ENCODE measurements at regions not wholly inside any gene's neighbourhood (a gene's known extent, or its start where the extent isn't known, plus 50 kb on each side); places are given as distances from the start of the nearest gene placed in this dataset.
"Not testable (repeated sequence)": the region's sequence is repeated elsewhere in the genome, so short reads cannot be mapped to it uniquely, and the experiment has no call there.

DNA sequence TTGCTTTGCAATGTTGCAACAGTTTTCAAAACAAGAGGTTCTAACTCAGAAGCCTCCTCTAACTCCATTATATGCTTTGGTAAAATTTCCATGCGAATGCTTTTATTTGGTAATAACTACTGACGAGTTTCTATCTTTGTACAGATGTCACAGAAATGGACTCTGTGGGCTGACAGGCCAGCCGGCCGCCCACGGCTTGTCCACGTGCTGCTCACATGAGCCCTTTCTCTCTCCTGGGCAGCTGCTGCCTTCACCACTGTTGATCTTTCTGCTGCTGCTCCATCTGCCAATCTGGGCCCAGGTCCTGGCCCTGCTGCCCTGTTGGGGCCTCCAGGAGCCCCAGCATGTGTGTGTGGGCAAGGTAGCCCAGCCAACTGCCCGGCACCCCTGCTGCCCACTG lies 168.2 kb upstream of the TMEM132C start:
- DNase-seq: no peak

DNA sequence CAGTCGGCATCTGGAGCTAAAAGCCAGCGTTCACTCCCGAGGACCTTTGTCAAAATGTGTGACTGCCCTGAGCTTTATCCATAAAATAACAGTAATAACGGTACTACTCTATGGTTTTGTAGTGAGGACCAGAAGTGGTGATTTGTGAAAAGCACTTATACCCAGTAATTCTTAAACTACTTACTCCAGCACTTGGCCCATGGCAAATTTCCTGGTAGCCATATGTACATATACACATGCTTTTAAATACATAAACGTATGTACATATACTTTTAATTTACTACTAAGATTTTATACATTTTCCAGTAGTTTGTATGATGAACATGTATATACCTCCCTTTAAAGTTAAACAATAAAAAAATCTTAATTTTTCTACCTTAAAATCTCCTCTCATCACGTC lies 163.8 kb upstream of the TMEM132C start:
- DNase-seq: no peak

DNA sequence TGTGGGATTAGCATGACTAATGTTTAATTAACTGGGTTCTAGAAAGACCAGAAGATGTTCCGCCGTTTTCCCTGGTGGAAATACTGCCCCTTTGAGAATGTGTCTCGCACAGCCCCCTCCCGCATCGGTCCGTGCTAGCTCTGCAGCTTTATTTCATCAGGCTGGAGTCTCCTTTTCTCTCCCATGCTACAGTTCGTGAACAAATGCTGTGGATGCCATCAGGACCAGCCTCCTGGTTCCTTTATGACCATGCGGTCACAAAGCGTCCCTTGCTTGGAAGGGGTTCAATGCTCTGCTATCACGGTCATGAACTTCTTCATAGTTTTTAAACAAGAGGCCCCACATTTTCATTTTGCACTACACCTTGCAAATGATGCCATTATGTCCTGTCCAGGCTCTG lies 157.7 kb upstream of the TMEM132C start:
- DNase-seq: no peak

DNA sequence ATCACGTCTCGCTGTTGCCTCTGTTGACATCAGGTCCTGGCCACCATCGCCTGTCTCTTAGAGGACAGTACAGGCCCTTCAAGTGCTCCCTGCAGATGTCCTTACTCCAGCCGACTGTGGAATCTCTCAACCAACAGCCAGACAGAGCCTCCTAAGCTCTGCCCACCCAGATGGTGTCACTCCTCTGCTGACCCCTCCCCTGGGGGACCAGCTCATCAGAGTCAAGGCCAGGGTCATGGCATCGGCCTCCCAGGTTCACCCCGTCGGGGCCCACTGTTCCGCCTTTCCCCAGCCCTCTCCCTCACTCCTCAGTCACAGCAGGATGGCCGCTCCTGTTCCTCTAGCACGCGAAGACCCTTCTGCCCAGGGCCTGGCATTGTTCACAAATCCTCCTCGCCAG lies 157.3 kb upstream of the TMEM132C start:
- no peak for DNase-seq

DNA sequence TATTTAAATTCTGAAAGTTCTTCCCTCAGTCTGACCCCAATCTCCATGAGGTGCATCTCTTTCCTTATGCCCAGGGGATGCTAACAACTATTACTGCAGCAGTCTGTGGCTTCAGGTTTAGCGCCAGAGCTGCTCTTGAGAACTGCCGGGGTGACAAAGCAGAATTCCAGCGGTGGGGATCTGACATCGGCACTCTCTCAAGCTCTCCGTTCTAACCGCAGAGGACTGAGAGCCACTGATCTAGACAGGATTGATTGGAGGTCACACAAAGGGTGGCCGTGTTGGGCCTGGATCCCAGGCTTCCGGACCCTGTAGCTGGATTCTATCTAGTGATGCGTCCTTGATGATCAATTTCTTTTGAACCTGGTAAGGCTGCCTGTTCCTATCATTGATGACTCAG lies 155.6 kb upstream of the TMEM132C start:
- no peak for DNase-seq

DNA sequence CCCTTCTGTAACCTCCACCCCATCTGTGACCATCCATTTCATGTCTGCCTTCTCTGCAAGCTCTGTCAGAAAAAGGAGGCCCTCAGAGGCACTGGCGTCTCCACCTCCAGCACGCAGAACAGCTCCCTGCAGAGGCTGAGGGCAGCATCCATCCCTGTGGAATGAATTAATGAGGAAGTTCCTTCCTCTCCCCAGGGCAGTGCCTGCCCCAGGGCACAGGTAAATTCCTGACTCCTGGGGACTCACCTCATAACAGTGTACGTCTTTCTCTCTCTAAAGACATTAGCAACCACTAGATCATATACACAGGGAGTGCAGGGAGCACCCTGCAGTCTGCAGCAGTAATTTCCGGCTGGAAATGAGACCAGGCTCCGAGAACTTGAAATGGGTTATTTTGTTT lies 155.0 kb upstream of the TMEM132C start:
- no peak for DNase-seq

DNA sequence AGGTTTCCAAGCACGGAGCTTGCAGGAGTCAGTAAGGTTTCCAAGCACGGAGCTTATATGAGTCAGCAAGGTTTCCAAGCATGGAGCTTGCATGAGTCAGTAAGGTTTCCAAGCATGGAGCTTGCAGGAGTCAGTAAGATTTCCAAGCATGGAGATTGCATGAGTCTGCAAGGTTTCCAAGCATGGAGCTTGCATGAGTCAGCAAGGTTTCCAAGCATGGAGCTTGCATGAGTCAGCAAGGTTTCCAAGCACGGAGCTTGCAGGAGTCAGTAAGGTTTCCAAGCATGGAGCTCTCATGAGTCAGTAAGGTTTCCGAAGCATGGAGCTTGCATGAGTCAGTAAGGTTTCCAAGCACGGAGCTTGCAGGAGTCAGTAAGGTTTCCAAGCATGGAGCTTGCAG lies 153.7 kb upstream of the TMEM132C start:
- not testable (repeated sequence) for DNase-seq

DNA sequence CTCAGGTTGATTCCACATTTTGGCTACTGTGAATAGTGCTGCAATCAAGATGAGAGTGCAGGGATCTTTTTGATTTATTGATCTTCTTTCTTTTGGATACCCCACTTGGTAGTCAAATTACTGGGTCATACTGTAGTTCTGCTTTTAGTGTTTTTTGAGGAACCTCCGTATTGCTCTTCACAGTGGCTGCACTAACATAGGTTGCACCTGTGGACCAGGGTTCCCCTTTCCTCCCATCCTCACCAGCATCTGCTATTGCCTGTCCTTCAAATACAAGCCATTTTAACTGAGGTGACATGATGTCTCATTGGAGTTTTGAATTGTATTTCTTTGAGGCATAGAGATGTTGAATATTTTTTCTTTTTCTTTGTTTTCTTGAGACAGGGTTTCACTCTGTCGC lies 152.5 kb upstream of the TMEM132C start:
- DNase-seq: no peak

DNA sequence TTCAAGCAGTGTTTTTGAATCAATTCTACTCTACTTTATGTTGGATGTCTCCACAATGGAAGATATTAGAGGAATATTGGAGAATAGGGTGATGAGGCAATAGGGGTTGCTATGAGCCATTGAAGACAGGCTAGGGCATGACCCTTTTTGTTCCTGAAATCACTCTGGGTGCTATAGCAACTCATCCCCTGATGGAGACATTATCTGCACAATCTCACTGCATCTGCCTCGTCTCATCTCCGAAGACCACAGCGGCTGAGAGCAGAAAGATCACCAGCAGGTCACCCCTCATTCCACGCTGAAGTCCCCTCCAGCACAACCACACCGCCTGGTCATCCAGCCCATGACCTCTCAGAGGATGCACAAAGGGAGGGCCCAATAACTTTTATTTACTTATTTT lies 150.4 kb upstream of the TMEM132C start:
- DNase-seq: no peak

DNA sequence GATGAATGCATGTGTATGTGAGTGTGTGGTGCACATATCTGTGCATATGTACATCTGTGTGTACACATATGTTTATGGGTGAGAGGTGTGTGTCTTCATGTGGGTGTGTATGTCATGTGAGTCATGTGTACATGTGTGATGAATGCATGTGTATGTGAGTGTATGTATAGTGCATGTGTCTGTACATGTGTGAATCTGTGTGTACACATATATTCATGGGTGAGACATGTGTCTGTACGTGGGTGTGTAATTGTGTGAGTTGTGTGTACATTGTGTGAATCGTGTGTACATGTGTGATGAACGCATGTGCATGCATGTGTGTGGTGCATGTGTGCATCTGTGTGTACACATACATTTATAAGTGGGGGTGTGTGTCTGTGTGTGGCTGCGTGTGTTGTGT lies 146.9 kb upstream of the TMEM132C start:
- no peak for DNase-seq

DNA sequence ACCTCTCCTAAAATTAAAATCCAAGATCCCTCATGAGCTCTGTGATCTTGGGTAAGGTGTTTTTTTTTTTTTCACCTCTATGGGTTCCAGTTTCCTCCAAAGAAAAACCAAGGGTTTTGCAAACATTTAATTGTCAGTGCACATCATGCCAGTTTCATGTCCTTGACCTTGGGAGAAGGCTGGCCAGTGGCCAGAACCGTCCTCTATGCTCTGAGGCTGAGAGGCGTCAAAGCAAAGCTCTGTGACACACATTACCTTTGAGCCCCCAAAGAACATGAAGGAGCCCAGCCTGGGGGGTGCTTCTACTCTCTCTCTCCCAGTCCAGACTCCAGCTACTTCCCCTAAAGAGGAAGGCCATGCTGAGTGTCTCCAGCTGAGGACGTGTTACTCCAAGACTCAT lies 145.5 kb upstream of the TMEM132C start:
- no peak for DNase-seq

DNA sequence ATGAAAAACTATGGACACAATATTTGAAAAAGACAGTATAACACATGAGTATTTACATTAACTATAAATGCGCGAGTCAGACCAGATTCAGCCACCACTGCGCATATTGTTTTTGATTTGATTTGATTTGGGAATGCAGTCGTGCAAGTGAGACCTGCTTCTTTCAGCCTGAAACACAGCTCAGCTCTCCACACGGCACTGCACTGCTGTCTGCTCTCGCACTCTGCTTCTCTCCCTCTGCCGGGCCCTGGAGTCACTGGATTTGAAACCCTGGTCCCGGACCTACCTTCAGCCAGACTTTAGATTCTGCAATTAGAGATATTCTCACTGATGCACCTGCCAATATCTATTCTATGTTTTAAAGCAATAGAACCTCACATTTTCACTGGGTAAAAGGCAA lies 143.9 kb upstream of the TMEM132C start:
- DNase-seq: no peak

DNA sequence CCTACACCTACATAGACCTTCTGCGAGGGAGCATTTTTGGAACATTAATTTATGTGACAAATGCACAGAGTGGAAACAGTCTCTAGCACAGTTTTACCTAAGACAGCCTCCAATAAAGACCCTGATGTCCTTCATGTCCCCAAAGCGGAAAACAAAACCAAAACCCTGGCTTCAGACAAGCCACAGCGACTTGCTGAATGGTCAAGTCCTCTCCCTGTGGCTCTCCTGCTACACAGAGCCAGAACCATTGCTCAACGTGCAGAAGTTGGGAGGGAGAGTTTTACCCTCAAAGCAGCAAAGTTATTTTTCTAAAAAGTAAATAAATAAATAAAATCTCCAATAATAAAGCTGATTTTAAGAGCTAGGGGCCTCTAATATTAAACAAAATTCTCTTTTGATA lies 135.0 kb upstream of the TMEM132C start:
- no peak for DNase-seq

DNA sequence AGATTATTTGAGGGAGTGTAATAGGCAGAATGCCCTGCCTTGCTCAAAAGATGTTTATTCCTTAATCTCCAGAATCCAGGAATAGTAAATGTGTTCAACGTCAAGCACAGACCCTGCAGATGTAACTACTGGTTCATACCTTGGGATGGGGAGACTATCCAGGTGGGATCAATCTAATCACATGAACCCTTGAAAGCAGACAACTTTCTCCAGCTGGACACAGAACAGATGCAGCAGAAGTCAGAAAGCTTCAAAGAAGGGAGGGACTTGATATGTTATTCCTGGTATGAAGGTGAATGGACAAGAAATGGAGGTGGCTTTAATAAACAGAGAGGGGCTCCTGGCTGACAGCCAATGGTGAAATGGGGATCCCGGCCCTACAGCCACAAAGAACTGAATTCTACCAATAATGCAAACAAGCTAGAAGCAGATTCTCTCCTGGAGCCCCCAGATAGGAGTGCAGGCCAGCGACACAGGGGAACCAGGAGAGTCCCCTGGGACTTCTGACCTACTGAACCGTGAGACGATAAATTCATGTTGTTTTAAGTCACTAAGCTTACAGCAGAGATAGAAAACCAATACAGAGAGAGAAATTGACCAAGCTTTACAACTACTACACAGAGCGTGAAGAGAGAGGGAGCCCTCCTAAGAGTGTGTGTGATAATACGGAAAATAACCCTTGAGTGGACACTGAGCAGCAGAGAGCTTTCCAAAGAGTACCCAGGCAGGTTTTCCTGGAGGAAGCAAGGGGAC lies 133.5 kb upstream of the TMEM132C start:
- DNase-seq: no peak

DNA sequence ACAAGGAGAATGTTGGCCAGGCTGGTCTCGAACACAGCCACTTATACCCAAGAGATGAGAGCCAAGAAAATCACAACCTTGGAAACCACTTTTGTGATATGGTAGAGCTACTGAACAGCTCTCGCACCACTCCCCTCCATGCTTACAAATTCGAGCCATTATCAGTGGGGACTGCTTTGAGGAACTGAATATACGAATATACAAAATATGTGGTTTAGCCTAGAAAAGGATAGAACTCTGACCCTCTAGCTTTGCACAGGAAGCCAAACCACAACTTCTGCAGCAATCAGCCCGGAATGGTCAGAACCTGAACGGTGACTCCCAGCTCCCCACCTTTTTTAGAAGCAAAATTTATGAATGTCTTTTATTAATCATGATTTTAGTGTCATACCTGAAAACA lies 129.8 kb upstream of the TMEM132C start:
- DNase-seq: no peak

DNA sequence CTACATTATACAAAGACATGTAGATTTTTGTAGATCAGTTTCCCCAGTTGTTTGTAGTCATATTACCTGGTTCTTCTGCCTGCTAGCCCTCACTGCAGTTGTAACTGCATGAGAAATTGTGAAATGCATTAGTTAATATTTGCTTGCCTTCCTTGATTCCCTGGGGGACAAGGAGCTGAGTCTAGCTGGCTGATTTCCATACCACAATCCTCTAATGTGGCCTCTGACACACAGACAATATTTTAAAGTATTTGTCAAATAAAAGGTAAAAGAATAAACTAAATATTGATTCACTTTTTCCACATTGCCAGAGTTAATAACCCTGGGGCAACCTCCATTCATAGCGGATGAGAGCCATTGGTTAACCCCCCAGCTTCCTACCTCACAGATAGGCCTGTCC lies 128.8 kb upstream of the TMEM132C start:
- no peak for DNase-seq

DNA sequence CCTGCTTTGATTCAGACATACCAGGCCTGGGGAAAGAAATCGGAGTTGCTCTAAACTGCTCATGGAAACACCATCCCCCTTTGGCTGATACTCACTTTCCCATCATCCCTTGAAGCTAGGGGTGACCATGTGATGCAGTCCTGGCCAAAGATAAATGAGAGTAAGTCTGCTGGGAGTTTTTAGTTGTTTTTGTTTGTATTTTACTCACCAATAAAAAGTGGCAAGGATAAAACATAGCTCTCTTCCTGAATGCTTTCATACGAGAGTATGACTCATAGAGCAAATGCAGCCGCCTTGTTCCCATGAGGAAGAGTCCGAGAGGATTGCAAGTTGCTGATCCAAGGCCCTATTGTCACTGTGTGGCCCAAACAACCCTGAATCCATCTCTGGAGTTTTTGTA lies 126.4 kb upstream of the TMEM132C start:
- no peak for DNase-seq

DNA sequence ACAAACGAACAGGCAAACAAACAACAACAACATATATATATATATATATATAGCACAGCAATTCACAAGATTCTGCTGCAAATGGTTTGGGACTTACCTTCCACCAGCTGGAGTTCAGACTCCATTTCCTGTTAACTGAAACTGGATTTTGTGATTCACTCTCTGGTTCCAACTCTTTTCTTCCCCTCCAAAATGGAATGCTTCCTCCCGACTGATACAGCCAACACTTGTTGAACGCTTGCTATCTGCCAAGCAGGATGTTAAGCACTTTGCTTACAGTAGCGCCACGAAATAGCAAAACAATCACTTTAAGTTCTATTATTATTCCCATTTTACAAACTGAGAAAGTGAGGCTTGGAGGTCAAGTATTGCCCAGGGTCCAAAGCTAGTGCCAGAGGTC lies 116.0 kb upstream of the TMEM132C start:
- DNase-seq: no peak

DNA sequence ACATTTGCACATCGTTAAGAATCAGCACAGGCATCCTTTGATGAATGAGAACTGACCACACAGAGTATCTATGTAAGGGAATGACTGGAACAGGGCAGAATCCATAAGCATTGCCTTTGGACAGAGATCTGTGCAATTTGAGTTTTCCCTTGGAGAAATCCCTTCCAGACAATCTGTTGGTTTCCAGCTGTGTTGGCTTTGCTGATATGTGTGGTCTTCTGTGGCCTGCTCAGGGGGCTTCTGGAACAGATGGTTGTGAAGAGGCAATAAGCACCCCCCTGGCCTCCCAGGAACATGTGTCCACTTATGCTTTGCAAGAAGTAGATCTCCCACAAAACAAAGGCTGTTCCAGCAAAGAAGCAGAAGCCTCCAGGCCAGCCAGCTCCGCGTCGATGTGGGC lies 111.4 kb upstream of the TMEM132C start:
- DNase-seq: no peak

DNA sequence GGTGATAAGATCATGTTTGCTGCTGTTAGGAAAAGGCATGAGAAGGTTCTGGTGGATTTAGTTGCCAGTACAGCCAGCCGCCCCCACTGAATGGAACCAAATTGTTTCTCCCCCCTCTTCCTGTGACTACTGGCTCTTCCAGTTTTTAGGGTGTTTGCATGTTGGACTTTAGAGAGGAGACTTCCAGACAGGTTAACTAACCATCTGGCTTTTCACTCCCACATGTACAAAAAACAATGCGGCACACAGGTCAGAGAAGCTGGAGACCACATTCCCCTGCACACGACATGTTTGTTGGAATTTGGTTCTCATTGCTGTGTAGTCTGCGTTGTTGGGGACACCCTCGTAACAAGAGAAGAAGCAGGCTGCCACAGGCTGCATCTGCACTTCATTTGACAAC lies 103.9 kb upstream of the TMEM132C start:
- no peak for DNase-seq

DNA sequence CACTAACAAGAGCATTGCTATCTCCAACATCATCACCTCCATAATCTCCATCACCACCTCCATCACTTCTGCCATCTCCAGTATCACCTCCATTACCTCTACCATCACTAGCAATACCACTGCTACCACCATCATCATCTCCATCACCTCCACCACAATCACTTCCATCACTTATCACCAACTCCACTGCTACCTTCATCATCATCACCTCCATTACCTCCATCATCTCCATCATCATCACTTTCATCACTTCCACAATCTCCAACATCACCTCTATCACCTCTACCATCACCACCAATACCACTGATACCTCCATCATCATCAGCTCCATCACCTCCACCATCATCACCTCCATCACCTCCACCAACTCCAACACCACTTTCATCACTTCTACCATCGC lies 102.4 kb upstream of the TMEM132C start:
- DNase-seq: no peak

DNA sequence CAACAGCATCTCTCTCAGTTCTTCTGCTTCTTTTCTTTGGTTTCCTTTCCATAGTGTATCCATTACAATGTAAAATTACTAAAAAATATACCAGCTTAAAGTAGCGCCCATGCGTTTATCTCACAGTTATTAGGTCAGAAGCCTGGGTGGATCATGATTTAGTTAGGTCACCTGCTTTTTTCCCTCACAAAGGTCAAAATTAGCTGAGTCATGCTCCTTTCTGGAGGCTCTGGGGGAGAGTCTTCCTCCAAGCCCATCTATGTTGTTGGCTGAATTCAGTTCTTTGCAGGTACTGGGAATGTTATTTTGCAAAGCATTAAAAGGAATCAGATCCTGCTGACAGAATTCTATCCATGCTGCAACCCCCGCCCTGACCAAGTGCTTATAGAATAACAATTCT lies 101.6 kb upstream of the TMEM132C start:
- no peak for DNase-seq

DNA sequence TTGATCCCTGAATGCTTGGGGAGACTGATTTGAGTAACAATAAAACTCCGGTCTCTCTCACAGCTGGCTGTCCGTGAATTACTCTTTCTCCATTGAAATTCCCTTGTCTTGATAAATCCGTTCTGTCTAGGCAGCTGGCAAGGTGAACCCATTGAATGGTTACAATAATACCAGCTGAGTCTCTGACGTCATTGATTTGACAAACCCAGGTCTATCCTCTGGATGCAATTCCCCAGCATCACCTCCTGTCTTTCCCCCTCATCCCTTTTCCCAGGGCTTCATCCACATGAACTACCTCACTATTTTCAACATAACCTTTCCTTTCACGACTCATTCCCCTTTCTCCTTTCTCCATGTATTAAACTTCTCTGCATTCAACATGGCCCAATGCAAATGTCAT lies 98.7 kb upstream of the TMEM132C start:
- no peak for DNase-seq

DNA sequence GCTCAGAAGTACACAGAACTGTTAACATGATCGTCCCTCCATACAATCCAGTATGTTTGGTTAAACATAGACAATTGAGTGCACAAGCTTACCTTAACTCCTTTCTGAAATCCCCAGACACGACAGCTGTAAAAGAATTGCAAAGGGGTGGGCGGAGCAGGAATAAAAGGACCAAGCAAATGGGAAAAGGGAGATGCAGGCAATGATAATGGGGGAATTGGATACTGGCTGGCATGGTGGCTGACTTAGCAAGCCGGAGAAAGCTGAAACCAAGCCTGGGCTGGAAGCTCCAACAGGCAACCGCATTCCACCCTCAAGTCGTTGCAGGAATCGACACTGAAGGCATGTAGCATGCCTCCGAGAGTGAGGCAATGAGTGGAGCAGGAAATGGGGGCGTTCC lies 96.8 kb upstream of the TMEM132C start:
- DNase-seq: no peak

DNA sequence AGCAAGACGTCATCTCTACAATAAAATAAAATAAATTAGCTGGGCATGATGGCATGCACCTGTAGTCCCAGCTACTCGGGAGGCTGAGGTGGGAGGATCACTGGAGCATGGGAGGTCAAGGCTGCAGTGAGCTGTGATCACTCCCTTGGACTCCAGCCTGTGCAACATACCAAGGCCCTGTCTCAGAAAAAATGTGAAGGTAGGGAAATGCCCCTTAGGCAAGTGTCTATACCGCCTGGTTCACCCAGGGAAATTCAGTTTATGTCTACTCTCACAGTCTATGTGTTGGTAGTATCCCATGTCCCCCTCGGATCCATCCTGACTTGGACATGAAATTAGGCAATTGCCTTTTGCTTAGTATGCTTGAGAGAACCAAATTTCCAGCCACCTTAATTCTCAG lies 88.4 kb upstream of the TMEM132C start:
- no peak for DNase-seq

DNA sequence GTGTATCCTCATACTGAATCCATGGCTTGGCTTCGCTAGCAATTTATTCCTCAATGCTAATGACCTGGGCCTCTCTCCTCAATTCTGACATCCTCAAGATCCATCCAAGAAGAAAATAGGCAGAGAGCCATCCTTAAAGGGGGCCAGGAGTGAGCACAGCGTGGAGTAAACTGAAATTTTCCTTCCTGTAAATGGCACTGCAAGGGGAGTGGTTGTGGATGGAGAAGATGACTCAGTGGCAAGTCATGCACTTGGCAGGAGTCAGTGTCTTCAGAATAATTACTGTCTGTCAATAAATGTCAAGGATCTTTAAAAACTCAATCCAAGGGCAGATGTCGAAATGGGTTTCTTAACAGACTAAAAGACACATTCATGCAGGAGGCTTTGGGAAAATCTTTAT lies 88.0 kb upstream of the TMEM132C start:
- DNase-seq: no peak
